Osteoblast (primary cell): ENCODE measurements at regions not wholly inside any gene's neighbourhood (a gene's known extent, or its start where the extent isn't known, plus 50 kb on each side); places are given as distances from the start of the nearest gene placed in this dataset.

Source experiments
- DNase-seq: peaks from one replicate; pipeline ENCODE4 v3.0.0; 2011; ENCODE audit warnings: low spot score, mixed read lengths; ENCODE audit not compliant: insufficient read length; ENCODE audit errors: missing footprints
- H2AFZ ChIP-seq: 2 replicates; pipeline ENCODE4 v1.6.0; 2011; ENCODE audit warnings: mild to moderate bottlenecking, low read length
- H3K27ac ChIP-seq: 2 replicates; pipeline ENCODE4 v1.5.1; 2011; ENCODE audit warnings: mild to moderate bottlenecking, low read depth, low read length, moderate library complexity
- H3K27me3 ChIP-seq: 2 replicates; pipeline ENCODE4 v1.6.0; 2012; ENCODE audit warnings: mild to moderate bottlenecking, control low read depth, inconsistent platforms, low read length, moderate library complexity; ENCODE audit not compliant: insufficient read depth
- H3K36me3 ChIP-seq: 2 replicates; pipeline ENCODE4 v1.5.1; 2011; ENCODE audit warnings: mild to moderate bottlenecking, low read length, control low read depth, moderate library complexity; ENCODE audit not compliant: insufficient read depth
- H3K4me1 ChIP-seq: 2 replicates; pipeline ENCODE4 v1.5.1; 2011; ENCODE audit warnings: mild to moderate bottlenecking, low read length, control low read depth, moderate library complexity; ENCODE audit not compliant: insufficient read depth
- H3K4me2 ChIP-seq: 2 replicates; pipeline ENCODE4 v1.6.0; 2011; ENCODE audit warnings: mild to moderate bottlenecking, low read length; ENCODE audit not compliant: insufficient read depth
- H3K4me3 ChIP-seq: fragments of 200-600 bp; sonication (generic); 3 replicates; pipeline ENCODE4 v1.5.1; 2012; ENCODE audit warnings: mild to moderate bottlenecking, low read length, inconsistent platforms; ENCODE audit not compliant: insufficient read depth
- H3K79me2 ChIP-seq: 2 replicates; pipeline ENCODE4 v1.6.0; 2012; ENCODE audit warnings: mild to moderate bottlenecking, low read length, control low read depth, inconsistent platforms; ENCODE audit not compliant: insufficient read depth
- H3K9me3 ChIP-seq: 2 replicates; pipeline ENCODE4 v1.5.1; 2011; ENCODE audit warnings: low read depth, low read length, control low read depth
- H4K20me1 ChIP-seq: 2 replicates; pipeline ENCODE4 v1.6.0; 2012; ENCODE audit warnings: mild to moderate bottlenecking, low read length, control low read depth; ENCODE audit not compliant: insufficient read depth
- TF ChIP-seq, protein P1 (sequence below): IDR thresholded peaks from 2 replicates; pipeline ENCODE4 v1.5.1; 2011; ENCODE audit warnings: mild to moderate bottlenecking, low read depth, low read length, moderate library complexity; ENCODE audit errors: extremely low read depth

DNA sequence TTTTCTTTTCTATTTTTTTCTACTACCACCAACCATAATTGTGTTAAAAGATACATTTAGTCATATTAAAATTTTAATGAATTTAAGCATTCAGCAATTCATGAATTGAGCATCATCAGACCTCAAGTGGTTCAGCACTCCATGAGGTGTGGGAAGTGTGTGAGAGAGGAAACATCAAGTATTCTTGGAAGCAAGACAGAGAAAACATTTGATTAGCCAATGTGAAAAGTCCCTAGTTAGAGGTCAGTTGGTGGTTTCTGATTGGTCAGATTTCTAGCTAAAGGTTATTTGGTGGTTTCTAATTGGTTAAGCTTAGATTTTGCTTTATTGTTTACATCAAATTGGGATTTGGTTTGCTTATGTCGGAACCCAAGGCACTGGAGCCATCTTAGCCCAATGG, 134.7 kb downstream of the KLF5 start:
- DNase-seq: no peak
- no peaks in the 10 kb centered on the region for H3K9me3 ChIP-seq
- no peak overlapping the region for H3K27ac ChIP-seq
- no peaks in the 10 kb centered on the region for H3K36me3 ChIP-seq
- H3K79me2 ChIP-seq: no peaks in the 10 kb centered on the region
- H2AFZ ChIP-seq: no peak overlapping the region
- H4K20me1 ChIP-seq: no peaks in the 10 kb centered on the region
- H3K27me3 ChIP-seq: no peaks in the 10 kb centered on the region
- TF ChIP-seq, protein P1, sequence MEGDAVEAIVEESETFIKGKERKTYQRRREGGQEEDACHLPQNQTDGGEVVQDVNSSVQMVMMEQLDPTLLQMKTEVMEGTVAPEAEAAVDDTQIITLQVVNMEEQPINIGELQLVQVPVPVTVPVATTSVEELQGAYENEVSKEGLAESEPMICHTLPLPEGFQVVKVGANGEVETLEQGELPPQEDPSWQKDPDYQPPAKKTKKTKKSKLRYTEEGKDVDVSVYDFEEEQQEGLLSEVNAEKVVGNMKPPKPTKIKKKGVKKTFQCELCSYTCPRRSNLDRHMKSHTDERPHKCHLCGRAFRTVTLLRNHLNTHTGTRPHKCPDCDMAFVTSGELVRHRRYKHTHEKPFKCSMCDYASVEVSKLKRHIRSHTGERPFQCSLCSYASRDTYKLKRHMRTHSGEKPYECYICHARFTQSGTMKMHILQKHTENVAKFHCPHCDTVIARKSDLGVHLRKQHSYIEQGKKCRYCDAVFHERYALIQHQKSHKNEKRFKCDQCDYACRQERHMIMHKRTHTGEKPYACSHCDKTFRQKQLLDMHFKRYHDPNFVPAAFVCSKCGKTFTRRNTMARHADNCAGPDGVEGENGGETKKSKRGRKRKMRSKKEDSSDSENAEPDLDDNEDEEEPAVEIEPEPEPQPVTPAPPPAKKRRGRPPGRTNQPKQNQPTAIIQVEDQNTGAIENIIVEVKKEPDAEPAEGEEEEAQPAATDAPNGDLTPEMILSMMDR: no peak
- no peak overlapping the region for H3K4me2 ChIP-seq
- H3K4me1 ChIP-seq: peaks cover 3% of the 10 kb centered on the region
- no peak overlapping the region for H3K4me3 ChIP-seq

DNA sequence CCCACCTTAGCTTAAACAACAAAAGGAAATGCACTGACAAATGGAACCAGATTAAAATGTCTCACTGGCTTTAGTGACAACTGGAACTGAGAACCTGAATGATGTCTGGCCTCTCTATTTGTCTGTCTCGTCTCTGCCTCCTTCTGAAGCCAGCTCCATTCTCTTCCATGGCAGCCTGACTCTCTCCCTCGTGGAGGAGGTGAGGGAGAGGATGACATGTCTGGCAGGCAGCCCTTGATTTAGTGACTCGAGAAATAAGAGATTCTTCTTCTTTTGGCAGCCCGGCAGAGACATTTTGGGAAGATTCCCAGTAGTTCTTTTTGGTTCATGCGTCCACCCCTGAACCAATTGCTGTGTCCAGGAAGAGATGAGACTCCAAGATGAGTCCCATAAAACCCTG, 131.7 kb downstream of the KLF5 start:
- DNase-seq: no peak
- no peaks in the 10 kb centered on the region for H4K20me1 ChIP-seq
- peak overlapping the region; percentile 49 for H3K4me3 ChIP-seq
- TF ChIP-seq, protein P1: no peak
- H3K36me3 ChIP-seq: no peaks in the 10 kb centered on the region
- H3K9me3 ChIP-seq: no peaks in the 10 kb centered on the region
- peaks cover 3% of the 10 kb centered on the region for H3K4me1 ChIP-seq
- no peaks in the 10 kb centered on the region for H3K79me2 ChIP-seq
- H3K27me3 ChIP-seq: no peaks in the 10 kb centered on the region
- H2AFZ ChIP-seq: peak overlapping the region; percentile 73
- H3K4me2 ChIP-seq: peak overlapping the region; percentile 53
- H3K27ac ChIP-seq: no peak overlapping the region

DNA sequence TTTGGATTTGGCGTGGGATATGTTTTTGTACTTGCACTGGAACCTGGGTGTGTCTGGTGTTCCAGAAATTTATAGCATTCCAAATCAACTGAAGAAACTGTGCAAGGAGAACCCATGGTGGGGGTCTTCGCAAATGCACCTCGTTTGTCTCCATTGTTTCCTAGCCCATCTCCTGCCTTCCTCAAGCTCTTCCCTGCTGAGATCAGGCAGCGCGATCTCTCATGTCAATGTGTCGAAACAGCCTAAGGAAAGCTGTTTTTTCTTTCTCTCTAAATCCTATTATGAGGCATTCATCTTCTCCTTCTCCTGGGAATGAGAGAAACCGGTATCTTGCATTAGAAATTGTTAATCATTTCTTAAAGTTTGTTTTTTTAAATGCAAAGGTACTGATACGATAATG, 131.0 kb downstream of the KLF5 start:
- H2AFZ ChIP-seq: peak overlapping the region; percentile 73
- H3K27ac ChIP-seq: no peak overlapping the region
- H3K4me2 ChIP-seq: peak overlapping the region; percentile 53

GRCh38 chr13:73189362-73189761, 130.6 kb downstream of the KLF5 start:
- H2AFZ ChIP-seq: no peak overlapping the region

More for the DNA sequence above, 131.0 kb downstream of the KLF5 start:
- DNase-seq: no peak
- Histone ChIP-seq H4K20me1 (no peaks in the 10 kb centered on the region), H3K27me3 (no peaks in the 10 kb centered on the region), H3K4me3 (no peak overlapping the region), H3K9me3 (no peaks in the 10 kb centered on the region), H3K4me1 (peaks cover 3% of the 10 kb centered on the region), H3K36me3 (no peaks in the 10 kb centered on the region), H3K79me2 (no peaks in the 10 kb centered on the region)
- TF ChIP-seq, protein P1: no peak

More at GRCh38 chr13:73189362-73189761, 130.6 kb downstream of the KLF5 start:
- H3K36me3 ChIP-seq: no peaks in the 10 kb centered on the region
- H3K79me2 ChIP-seq: no peaks in the 10 kb centered on the region
- no peaks in the 10 kb centered on the region for H3K27me3 ChIP-seq
- H3K9me3 ChIP-seq: no peaks in the 10 kb centered on the region
- H3K4me1 ChIP-seq: peaks cover 3% of the 10 kb centered on the region
- TF ChIP-seq, protein P1: no peak
- no peaks in the 10 kb centered on the region for H4K20me1 ChIP-seq
- no peak for DNase-seq
- H3K4me2 ChIP-seq: no peak overlapping the region
- no peak overlapping the region for H3K4me3 ChIP-seq
- no peak overlapping the region for H3K27ac ChIP-seq
